ENCODE measurements at regions not wholly inside any gene's neighbourhood (a gene's known extent, or its start where the extent isn't known, plus 50 kb on each side); places are given as distances from the start of the nearest gene placed in this dataset.

GRCh38 chr11:109734566-109734965, 312.6 kb downstream of the C11orf87 start:
- POLR2A ChIA-PET: no interaction called here
- DNase-seq (ENCODE audit: extremely low spot score): no peak
- CTCF ChIA-PET: interaction anchor here (1.1 kb wide), 1 partner anchor 205 kb away, joined by 3 read pairs; no protein-coding TSS in a partner anchor
- TF ChIP-seq BHLHE40 (IDR thresholded peaks at IDR 0.05; ENCODE audit: borderline replicate concordance) (no peak), ELF4 (IDR thresholded peaks at IDR 0.05) (no peak), FOXA1 (IDR thresholded peaks at IDR 0.05) (no peak), SP1 (IDR thresholded peaks at IDR 0.05) (no peak), FOXM1 (IDR thresholded peaks at IDR 0.05; ENCODE audit: borderline replicate concordance) (no peak), NFRKB (IDR thresholded peaks at IDR 0.05) (no peak), SUZ12 (IDR thresholded peaks at IDR 0.05) (no peak), LEF1 (IDR thresholded peaks at IDR 0.05; ENCODE audit: borderline replicate concordance) (no peak)

GRCh38 chr11:109735128-109735527, 313.1 kb downstream of the C11orf87 start:
- TF ChIP-seq ZNF384 (IDR thresholded peaks at IDR 0.05): no peak
- TF ChIP-seq BHLHE40 (IDR thresholded peaks at IDR 0.05; ENCODE audit: borderline replicate concordance): no peak
- TF ChIP-seq FOXA1 (IDR thresholded peaks at IDR 0.05): no peak
- no peak for TF ChIP-seq ELF4 (IDR thresholded peaks at IDR 0.05)
- no peak for TF ChIP-seq CTBP1 (IDR thresholded peaks at IDR 0.05; ENCODE audit: borderline replicate concordance)
- no peak for TF ChIP-seq HDGF (IDR thresholded peaks at IDR 0.05; ENCODE audit: borderline replicate concordance)
- TF ChIP-seq PKNOX1 (IDR thresholded peaks at IDR 0.05): peak; percentile 35

GRCh38 chr11:109739379-109739778, 317.4 kb downstream of the C11orf87 start:
- ChIA-PET POLR2A (no interaction called here), CTCF (no interaction called here)
- no peak for TF ChIP-seq ZNF384 (IDR thresholded peaks at IDR 0.05)
- TF ChIP-seq SUZ12 (IDR thresholded peaks at IDR 0.05): no peak
- TF ChIP-seq FOXM1 (IDR thresholded peaks at IDR 0.05; ENCODE audit: borderline replicate concordance): no peak
- TF ChIP-seq PKNOX1 (IDR thresholded peaks at IDR 0.05): no peak
- no peak for TF ChIP-seq ARNT (IDR thresholded peaks at IDR 0.05)
- no peak for TF ChIP-seq TARDBP (IDR thresholded peaks at IDR 0.05)
- no peak for TF ChIP-seq HDGF (IDR thresholded peaks at IDR 0.05; ENCODE audit: borderline replicate concordance)
- TF ChIP-seq SP1 (IDR thresholded peaks at IDR 0.05): no peak
- TF ChIP-seq LEF1 (IDR thresholded peaks at IDR 0.05; ENCODE audit: borderline replicate concordance): no peak
- no peak for TF ChIP-seq L3MBTL2 (conservative IDR thresholded peaks at IDR 0.05)
- no peak for DNase-seq (ENCODE audit: extremely low spot score)

More at GRCh38 chr11:109735128-109735527, 313.1 kb downstream of the C11orf87 start:
- DNase-seq (ENCODE audit: extremely low spot score): no peak
- CTCF ChIA-PET: no interaction called here
- POLR2A ChIA-PET: no interaction called here

- no peak for TF ChIP-seq HDGF (IDR thresholded peaks at IDR 0.05; ENCODE audit: borderline replicate concordance)
- no peak for TF ChIP-seq ARNT (IDR thresholded peaks at IDR 0.05)
- no peak for TF ChIP-seq SUZ12 (IDR thresholded peaks at IDR 0.05)
- ChIA-PET POLR2A (no interaction called here), CTCF (no interaction called here)
- DNase-seq (ENCODE audit: extremely low spot score): no peak
These were observed 324.1 kb downstream of the C11orf87 start for GRCh38 chr11:109745996-109746625.

DNA sequence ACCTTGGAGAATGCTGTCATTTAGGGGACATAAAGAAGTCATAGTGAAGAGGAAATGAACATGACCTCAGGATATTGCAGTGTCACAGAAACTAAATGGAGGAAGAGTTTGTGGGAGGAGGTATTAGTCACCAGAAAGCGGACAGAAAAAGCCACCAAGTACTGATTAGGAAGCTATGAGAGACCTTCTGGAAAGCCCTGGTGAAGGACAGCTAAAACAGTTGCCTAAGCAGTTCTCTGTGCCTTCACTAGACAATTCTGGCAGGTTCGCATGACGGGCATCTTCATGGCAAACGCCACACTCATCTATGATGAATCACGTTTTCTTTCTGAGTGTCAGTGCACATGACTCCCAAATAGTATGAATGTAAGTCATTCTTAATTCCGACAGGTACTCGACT, 325.8 kb downstream of the C11orf87 start:
- CTCF ChIA-PET: no interaction called here
- TF ChIP-seq SP1 (IDR thresholded peaks at IDR 0.05) (no peak), FOXK2 (IDR thresholded peaks at IDR 0.05) (no peak), FOXA1 (IDR thresholded peaks at IDR 0.05) (no peak), ZNF384 (IDR thresholded peaks at IDR 0.05) (no peak), ARNT (IDR thresholded peaks at IDR 0.05) (no peak), SUZ12 (IDR thresholded peaks at IDR 0.05) (no peak), L3MBTL2 (conservative IDR thresholded peaks at IDR 0.05) (no peak), HDGF (IDR thresholded peaks at IDR 0.05; ENCODE audit: borderline replicate concordance) (no peak), LEF1 (IDR thresholded peaks at IDR 0.05; ENCODE audit: borderline replicate concordance) (no peak), BHLHE40 (IDR thresholded peaks at IDR 0.05; ENCODE audit: borderline replicate concordance) (no peak), FOXM1 (IDR thresholded peaks at IDR 0.05; ENCODE audit: borderline replicate concordance) (no peak), PKNOX1 (IDR thresholded peaks at IDR 0.05) (no peak), CTBP1 (IDR thresholded peaks at IDR 0.05; ENCODE audit: borderline replicate concordance) (no peak), NFRKB (IDR thresholded peaks at IDR 0.05) (no peak)
- no peak for DNase-seq (ENCODE audit: extremely low spot score)
- POLR2A ChIA-PET: no interaction called here

DNA sequence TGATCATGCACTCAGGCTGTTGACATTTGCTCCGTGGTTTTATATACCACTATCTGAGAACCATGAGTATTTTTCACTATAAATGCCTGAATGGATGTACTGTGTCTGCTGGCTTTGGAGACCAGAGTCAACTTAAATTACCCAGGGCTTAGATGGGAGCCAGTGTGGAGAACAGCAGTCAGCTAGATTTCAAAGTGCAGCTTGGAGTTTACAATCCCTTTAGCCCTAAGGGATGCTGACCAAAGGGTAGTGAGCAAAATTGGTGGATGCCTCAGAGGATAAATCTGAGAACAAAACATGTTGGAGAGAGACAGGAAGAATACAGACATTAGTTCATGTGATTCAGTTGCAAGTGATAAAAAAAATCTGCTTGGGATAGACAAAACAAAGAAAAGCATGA, 327.5 kb downstream of the C11orf87 start:
- CTCF ChIA-PET: no interaction called here
- POLR2A ChIA-PET: no interaction called here
- DNase-seq (ENCODE audit: extremely low spot score): no peak
- no peak for TF ChIP-seq ELF4 (IDR thresholded peaks at IDR 0.05)

- ChIA-PET CTCF (no interaction called here), POLR2A (no interaction called here)
- DNase-seq (ENCODE audit: extremely low spot score): no peak
- TF ChIP-seq ELF4 (IDR thresholded peaks at IDR 0.05) (no peak), ARNT (IDR thresholded peaks at IDR 0.05) (no peak), FOXA1 (IDR thresholded peaks at IDR 0.05) (no peak), SUZ12 (IDR thresholded peaks at IDR 0.05) (no peak), FOXK2 (IDR thresholded peaks at IDR 0.05) (no peak), ZNF384 (IDR thresholded peaks at IDR 0.05) (no peak), SP1 (IDR thresholded peaks at IDR 0.05) (no peak), FOXM1 (IDR thresholded peaks at IDR 0.05; ENCODE audit: borderline replicate concordance) (no peak), HDGF (IDR thresholded peaks at IDR 0.05; ENCODE audit: borderline replicate concordance) (no peak), PKNOX1 (IDR thresholded peaks at IDR 0.05) (no peak), BHLHE40 (IDR thresholded peaks at IDR 0.05; ENCODE audit: borderline replicate concordance) (no peak), LEF1 (IDR thresholded peaks at IDR 0.05; ENCODE audit: borderline replicate concordance) (no peak), L3MBTL2 (conservative IDR thresholded peaks at IDR 0.05) (no peak)
These were observed 329.0 kb downstream of the C11orf87 start for GRCh38 chr11:109750964-109751363.
